ENCODE measurements at regions not wholly inside any gene's neighbourhood (a gene's known extent, or its start where the extent isn't known, plus 50 kb on each side); places are given as distances from the start of the nearest gene placed in this dataset.

GRCh38 chr10:35768731-35769130, 126.6 kb upstream of the FZD8 start:
- no peak overlapping the region for H3K27ac ChIP-seq
- H3K36me3 ChIP-seq: no peaks in the 10 kb centered on the region
- H3K4me3 ChIP-seq: no peak overlapping the region
- WGBS, 2 donors: 65 to 72% methylated on average over 6 of the region's 6 CpGs
- no peak for DNase-seq
- peaks cover 0 to 4% (median 0%) of the 10 kb centered on the region in 3 donors for H3K4me1 ChIP-seq
- H3K27me3 ChIP-seq: peaks cover 0 to 9% (median 0%) of the 10 kb centered on the region in 4 donors
- no peaks in the 10 kb centered on the region for H3K9me3 ChIP-seq
- intact Hi-C loops (cut with DNase I): no loop called here
- TF ChIP-seq, protein P1, sequence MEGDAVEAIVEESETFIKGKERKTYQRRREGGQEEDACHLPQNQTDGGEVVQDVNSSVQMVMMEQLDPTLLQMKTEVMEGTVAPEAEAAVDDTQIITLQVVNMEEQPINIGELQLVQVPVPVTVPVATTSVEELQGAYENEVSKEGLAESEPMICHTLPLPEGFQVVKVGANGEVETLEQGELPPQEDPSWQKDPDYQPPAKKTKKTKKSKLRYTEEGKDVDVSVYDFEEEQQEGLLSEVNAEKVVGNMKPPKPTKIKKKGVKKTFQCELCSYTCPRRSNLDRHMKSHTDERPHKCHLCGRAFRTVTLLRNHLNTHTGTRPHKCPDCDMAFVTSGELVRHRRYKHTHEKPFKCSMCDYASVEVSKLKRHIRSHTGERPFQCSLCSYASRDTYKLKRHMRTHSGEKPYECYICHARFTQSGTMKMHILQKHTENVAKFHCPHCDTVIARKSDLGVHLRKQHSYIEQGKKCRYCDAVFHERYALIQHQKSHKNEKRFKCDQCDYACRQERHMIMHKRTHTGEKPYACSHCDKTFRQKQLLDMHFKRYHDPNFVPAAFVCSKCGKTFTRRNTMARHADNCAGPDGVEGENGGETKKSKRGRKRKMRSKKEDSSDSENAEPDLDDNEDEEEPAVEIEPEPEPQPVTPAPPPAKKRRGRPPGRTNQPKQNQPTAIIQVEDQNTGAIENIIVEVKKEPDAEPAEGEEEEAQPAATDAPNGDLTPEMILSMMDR (IDR thresholded peaks at IDR 0.05): no peak
- TF ChIP-seq POLR2A (IDR thresholded peaks at IDR 0.05): no peak

DNA sequence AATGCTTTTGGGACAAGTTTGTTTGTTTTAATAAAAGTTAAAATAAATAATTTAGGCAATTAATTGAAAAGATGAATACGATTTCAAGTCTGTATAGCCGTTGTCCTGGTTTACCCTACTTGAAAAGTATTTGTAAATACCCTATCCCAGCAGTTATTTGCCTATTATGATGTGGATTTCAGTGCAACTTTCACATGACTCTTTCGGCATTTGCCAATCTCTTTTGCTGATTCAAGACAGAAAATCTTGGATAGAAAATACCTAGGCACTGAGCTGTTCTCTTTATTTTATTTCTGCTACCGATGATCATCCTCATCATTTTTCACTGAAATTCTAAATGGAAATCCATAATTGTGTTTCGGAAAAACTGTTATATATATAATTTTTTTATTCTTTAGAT, 125.9 kb upstream of the FZD8 start:
- peaks cover 0 to 6% (median 0%) of the 10 kb centered on the region in 4 donors for H3K27me3 ChIP-seq
- no peak for TF ChIP-seq POLR2A (IDR thresholded peaks at IDR 0.05)
- TF ChIP-seq, protein P1 (IDR thresholded peaks at IDR 0.05): no peak
- DNase-seq: no peak
- H3K4me3 ChIP-seq: no peak overlapping the region
- H3K4me1 ChIP-seq: peaks cover 0 to 4% (median 0%) of the 10 kb centered on the region in 3 donors
- H3K27ac ChIP-seq: no peak overlapping the region
- intact Hi-C loops (cut with DNase I): no loop called here
- H3K9me3 ChIP-seq: no peaks in the 10 kb centered on the region
- 75% methylated on average over 5 of the region's 5 CpGs for WGBS, 2 donors
- no peaks in the 10 kb centered on the region for H3K36me3 ChIP-seq

- H3K9me3 ChIP-seq: no peaks in the 10 kb centered on the region
- no peak for DNase-seq
- no peaks in the 10 kb centered on the region for H3K36me3 ChIP-seq
- no peak for TF ChIP-seq POLR2A (IDR thresholded peaks at IDR 0.05)
- TF ChIP-seq, protein P1 (IDR thresholded peaks at IDR 0.05): no peak
- H3K27ac ChIP-seq: no peak overlapping the region
- peaks cover 0 to 4% (median 0%) of the 10 kb centered on the region in 3 donors for H3K4me1 ChIP-seq
- intact Hi-C loops (cut with DNase I): no loop called here
- H3K27me3 ChIP-seq: peaks cover 0 to 6% (median 0%) of the 10 kb centered on the region in 4 donors
- H3K4me3 ChIP-seq: no peak overlapping the region
- 84 to 86% methylated on average over 4 of the region's 4 CpGs for WGBS, 2 donors
These were observed 123.9 kb upstream of the FZD8 start for GRCh38 chr10:35765996-35766395.

GRCh38 chr10:35765066-35765527, 123.0 kb upstream of the FZD8 start:
- 17 to 33% methylated on average over 21 to 24 of the region's 24 CpGs for WGBS, 2 donors
- H3K4me3 ChIP-seq: peak overlapping the region in 1 of 4 donors; percentile 39
- H3K9me3 ChIP-seq: no peaks in the 10 kb centered on the region
- no peak for TF ChIP-seq POLR2A (IDR thresholded peaks at IDR 0.05)
- TF ChIP-seq, protein P1 (IDR thresholded peaks at IDR 0.05): no peak
- H3K36me3 ChIP-seq: no peaks in the 10 kb centered on the region
- DNase-seq: no peak
- intact Hi-C loops (cut with DNase I): no loop called here
- H3K4me1 ChIP-seq: peaks cover 0 to 4% (median 0%) of the 10 kb centered on the region in 3 donors
- H3K27me3 ChIP-seq: peaks cover 0 to 6% (median 0%) of the 10 kb centered on the region in 4 donors
- no peak overlapping the region for H3K27ac ChIP-seq

- Histone ChIP-seq H3K27me3 (peaks cover 0 to 6% (median 0%) of the 10 kb centered on the region in 4 donors), H3K36me3 (no peaks in the 10 kb centered on the region), H3K27ac (no peak overlapping the region), H3K9me3 (no peaks in the 10 kb centered on the region), H3K4me1 (peaks cover 0 to 4% (median 0%) of the 10 kb centered on the region in 3 donors), H3K4me3 (no peak overlapping the region)
- TF ChIP-seq, protein P1 (IDR thresholded peaks at IDR 0.05): no peak
- no peak for TF ChIP-seq POLR2A (IDR thresholded peaks at IDR 0.05)
- WGBS, 2 donors: 76 to 80% methylated on average over 6 of the region's 6 CpGs
- DNase-seq: no peak
- intact Hi-C loops (cut with DNase I): no loop called here
These were observed 120.4 kb upstream of the FZD8 start for GRCh38 chr10:35762311-35763030.
